HL-60 (cell line): ENCODE measurements at regions not wholly inside any gene's neighbourhood (a gene's known extent, or its start where the extent isn't known, plus 50 kb on each side); places are given as distances from the start of the nearest gene placed in this dataset.

Source experiments
- POLR2AphosphoS5 ChIP-seq: IDR thresholded peaks from 2 replicates; pipeline ENCODE4 v1.6.1; 2012; ENCODE audit warnings: low read depth
- TF ChIP-seq, protein P1 (sequence below): IDR thresholded peaks from one replicate; pipeline ENCODE4 v1.5.1; 2011; ENCODE audit warnings: low read length, control low read depth, inconsistent platforms; ENCODE audit not compliant: insufficient read depth

DNA sequence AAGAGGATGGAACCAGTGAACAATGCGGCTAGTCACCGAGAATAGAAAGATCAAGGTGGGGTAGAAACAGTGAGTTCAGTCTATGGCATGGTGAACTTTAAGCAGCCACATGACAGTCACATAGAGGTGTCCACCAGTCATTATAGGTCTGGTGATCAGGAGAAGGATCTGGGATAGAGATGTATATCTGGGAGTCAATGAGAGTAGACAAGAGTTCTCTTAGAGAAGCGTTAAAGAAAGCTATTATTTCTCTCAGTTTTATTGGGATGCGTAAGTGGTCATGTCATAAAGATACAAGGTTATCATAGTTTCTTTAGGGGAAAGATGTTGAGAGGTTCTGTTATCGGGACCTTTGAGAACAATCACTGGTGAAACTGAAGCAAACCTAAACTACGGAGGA lies 136.1 kb upstream of the SLC38A2 start:
- TF ChIP-seq, protein P1, sequence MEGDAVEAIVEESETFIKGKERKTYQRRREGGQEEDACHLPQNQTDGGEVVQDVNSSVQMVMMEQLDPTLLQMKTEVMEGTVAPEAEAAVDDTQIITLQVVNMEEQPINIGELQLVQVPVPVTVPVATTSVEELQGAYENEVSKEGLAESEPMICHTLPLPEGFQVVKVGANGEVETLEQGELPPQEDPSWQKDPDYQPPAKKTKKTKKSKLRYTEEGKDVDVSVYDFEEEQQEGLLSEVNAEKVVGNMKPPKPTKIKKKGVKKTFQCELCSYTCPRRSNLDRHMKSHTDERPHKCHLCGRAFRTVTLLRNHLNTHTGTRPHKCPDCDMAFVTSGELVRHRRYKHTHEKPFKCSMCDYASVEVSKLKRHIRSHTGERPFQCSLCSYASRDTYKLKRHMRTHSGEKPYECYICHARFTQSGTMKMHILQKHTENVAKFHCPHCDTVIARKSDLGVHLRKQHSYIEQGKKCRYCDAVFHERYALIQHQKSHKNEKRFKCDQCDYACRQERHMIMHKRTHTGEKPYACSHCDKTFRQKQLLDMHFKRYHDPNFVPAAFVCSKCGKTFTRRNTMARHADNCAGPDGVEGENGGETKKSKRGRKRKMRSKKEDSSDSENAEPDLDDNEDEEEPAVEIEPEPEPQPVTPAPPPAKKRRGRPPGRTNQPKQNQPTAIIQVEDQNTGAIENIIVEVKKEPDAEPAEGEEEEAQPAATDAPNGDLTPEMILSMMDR, result no peak
- TF ChIP-seq POLR2AphosphoS5, result no peak
